WTC11 (cell line): ENCODE measurements at regions not wholly inside any gene's neighbourhood (a gene's known extent, or its start where the extent isn't known, plus 50 kb on each side); places are given as distances from the start of the nearest gene placed in this dataset.

Experiments used
- GRHL2 ChIP-seq: fragments of 250-450 bp; sonication (Bioruptor Pico); IDR thresholded peaks from 2 replicates; pipeline ENCODE4 v1.8.0; 2022; ENCODE audit warnings: mild to moderate bottlenecking, moderate library complexity; ENCODE audit not compliant: insufficient replicate concordance, severe bottlenecking
- JUN ChIP-seq: sonication (generic); formaldehyde crosslinking; IDR thresholded peaks from 2 replicates; pipeline ENCODE4 v1.8.0; 2023; ENCODE audit warnings: mild to moderate bottlenecking, missing genetic modification reagents
- NR2C2 ChIP-seq: sonication (generic); formaldehyde crosslinking; IDR thresholded peaks from 2 replicates; pipeline ENCODE4 v1.8.0; 2022; ENCODE audit warnings: mild to moderate bottlenecking, missing genetic modification reagents
- TEAD1 ChIP-seq: sonication (generic); formaldehyde crosslinking; IDR thresholded peaks from 2 replicates; pipeline ENCODE4 v1.8.0; 2022; ENCODE audit warnings: mild to moderate bottlenecking, missing genetic modification reagents
- TF ChIP-seq, protein P1 (sequence below): fragments of 200-600 bp; IDR thresholded peaks from 2 replicates; pipeline ENCODE4 v1.8.0; 2022; ENCODE audit warnings: antibody characterized with exemption

DNA sequence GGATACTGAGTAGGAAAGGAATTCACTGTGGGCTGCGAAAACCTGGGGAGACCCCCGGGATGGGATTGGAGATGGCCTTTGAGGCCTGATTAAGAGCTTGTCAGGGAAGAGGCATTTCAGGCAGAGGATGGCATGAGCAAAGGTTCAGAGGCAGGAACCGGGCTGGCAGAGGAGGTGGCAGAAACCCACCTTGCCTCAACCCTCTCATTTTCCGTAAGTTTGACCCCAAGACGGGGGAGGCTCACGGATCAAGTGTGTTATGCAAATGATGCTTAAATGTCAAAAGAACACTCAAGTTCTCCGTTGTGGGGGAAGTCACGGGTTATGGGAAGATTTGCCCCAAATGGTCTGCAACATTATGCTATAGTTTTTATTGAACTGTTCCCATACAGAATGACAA lies 88.3 kb downstream of the MYCN start:
- TF ChIP-seq NR2C2 (CRISPR knock-in tag) (no peak), TEAD1 (CRISPR knock-in tag) (no peak), JUN (no peak), GRHL2 (CRISPR knock-in tag) (no peak)
- TF ChIP-seq, protein P1, sequence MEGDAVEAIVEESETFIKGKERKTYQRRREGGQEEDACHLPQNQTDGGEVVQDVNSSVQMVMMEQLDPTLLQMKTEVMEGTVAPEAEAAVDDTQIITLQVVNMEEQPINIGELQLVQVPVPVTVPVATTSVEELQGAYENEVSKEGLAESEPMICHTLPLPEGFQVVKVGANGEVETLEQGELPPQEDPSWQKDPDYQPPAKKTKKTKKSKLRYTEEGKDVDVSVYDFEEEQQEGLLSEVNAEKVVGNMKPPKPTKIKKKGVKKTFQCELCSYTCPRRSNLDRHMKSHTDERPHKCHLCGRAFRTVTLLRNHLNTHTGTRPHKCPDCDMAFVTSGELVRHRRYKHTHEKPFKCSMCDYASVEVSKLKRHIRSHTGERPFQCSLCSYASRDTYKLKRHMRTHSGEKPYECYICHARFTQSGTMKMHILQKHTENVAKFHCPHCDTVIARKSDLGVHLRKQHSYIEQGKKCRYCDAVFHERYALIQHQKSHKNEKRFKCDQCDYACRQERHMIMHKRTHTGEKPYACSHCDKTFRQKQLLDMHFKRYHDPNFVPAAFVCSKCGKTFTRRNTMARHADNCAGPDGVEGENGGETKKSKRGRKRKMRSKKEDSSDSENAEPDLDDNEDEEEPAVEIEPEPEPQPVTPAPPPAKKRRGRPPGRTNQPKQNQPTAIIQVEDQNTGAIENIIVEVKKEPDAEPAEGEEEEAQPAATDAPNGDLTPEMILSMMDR, result no peak
